Gastrocnemius medialis (tissue), 4 donors: ENCODE measurements at regions not wholly inside any gene's neighbourhood (a gene's known extent, or its start where the extent isn't known, plus 50 kb on each side); places are given as distances from the start of the nearest gene placed in this dataset.

Source experiments
- ATAC-seq, 2 donors: fragments of 150-250 bp; one replicate each; pipeline ENCODE4 v1.9.1; 2016
- DNase-seq, 2 donors: peaks; one replicate each; pipeline ENCODE4 v3.0.0-alpha.2; 2019
- H3K27ac ChIP-seq, 4 donors: fragments of 200-600 bp; sonication (generic); 1 replicate in 1 of 4; 2 replicates in 3 of 4; pipeline ENCODE4 v1.5.1; 2016 to 2018; ENCODE audit warnings: mild to moderate bottlenecking in 2 of 4, moderate library complexity in 1 of 4
- H3K27me3 ChIP-seq, 3 donors: fragments of 200-600 bp; sonication (generic) in 2 of 3; 1 replicate in 1 of 3; 2 replicates in 2 of 3; pipeline versions ENCODE4 v1.5.1 to v1.6.0; 2016 to 2019; ENCODE audit warnings: mild to moderate bottlenecking in 1 of 3, moderate library complexity in 1 of 3
- H3K36me3 ChIP-seq, 2 donors: fragments of 200-600 bp; sonication (generic) in 1 of 2; one replicate each; pipeline ENCODE4 v1.5.1; 2017 to 2018
- H3K4me1 ChIP-seq, 2 donors: fragments of 200-600 bp; sonication (generic) in 1 of 2; one replicate each; pipeline ENCODE4 v1.5.1; 2016 to 2017; ENCODE audit warnings: mild to moderate bottlenecking in 2 of 2
- H3K4me3 ChIP-seq, 4 donors: fragments of 200-600 bp; sonication (generic) in 3 of 4; 1 replicate in 1 of 4; 2 replicates in 3 of 4; pipeline ENCODE4 v1.5.1; 2016 to 2019; ENCODE audit warnings: mild to moderate bottlenecking in 2 of 4
- H3K9me3 ChIP-seq, 3 donors: fragments of 200-600 bp; sonication (generic) in 2 of 3; 1 replicate in 1 of 3; 2 replicates in 2 of 3; pipeline ENCODE4 v1.5.1; 2016 to 2019
- CTCF ChIP-seq, 5 experiments: fragments of 450-650 bp in 3 of 5; fragments of 200-600 bp in 2 of 5; sonication (generic) in 2 of 5; IDR thresholded peaks in 4 of 5; conservative IDR thresholded peaks in 1 of 5; 1 replicate in 4 of 5; 2 replicates in 1 of 5; pipeline ENCODE4 v1.5.1; 2016 to 2019; ENCODE audit warnings: antibody characterized with exemption in 5 of 5, mild to moderate bottlenecking in 3 of 5, moderate library complexity in 3 of 5
- POLR2A ChIP-seq, 2 donors: fragments of 450-650 bp; IDR thresholded peaks; one replicate each; pipeline ENCODE4 v1.6.1; 2017; ENCODE audit warnings: antibody characterized with exemption in 2 of 2, mild to moderate bottlenecking in 2 of 2, moderate library complexity in 2 of 2
- in situ Hi-C, 4 donors: fragments of 200-750 bp; cut with MboI; loops; one replicate each; pipeline versions ENCODE4 v1.15.0 to v1.8.0; 2017; ENCODE audit warnings: low sequenced_read_pairs in 4 of 4
- intact Hi-C: fragments of 100-400 bp; cut with DNase I; formaldehyde crosslinking; loops from one replicate; pipeline ENCODE4 v1.15.1; 2023; ENCODE audit warnings: low total_unique reads

GRCh38 chr2:134019871-134020270, 234.0 kb upstream of the MGAT5 start:
- no peak for DNase-seq
- Histone ChIP-seq H3K9me3 (no peaks in the 10 kb centered on the region), H3K27me3 (no peaks in the 10 kb centered on the region), H3K4me3 (no peak overlapping the region), H3K36me3 (no peaks in the 10 kb centered on the region), H3K27ac (no peak overlapping the region), H3K4me1 (no peaks in the 10 kb centered on the region)
- no peak for ATAC-seq
- in situ Hi-C loops (no loop called here), intact Hi-C loops (no loop called here)
- TF ChIP-seq POLR2A (IDR thresholded peaks at IDR 0.05) (no peak), CTCF (IDR thresholded peaks at IDR 0.05 in 4 of 5, conservative IDR thresholded peaks at IDR 0.05 in 1 of 5) (no peak)

GRCh38 chr2:134020608-134021007, 233.3 kb upstream of the MGAT5 start:
- DNase-seq = no peak
- Histone ChIP-seq H3K4me3 (no peak overlapping the region), H3K27me3 (no peaks in the 10 kb centered on the region), H3K27ac (no peak overlapping the region), H3K36me3 (no peaks in the 10 kb centered on the region), H3K9me3 (no peaks in the 10 kb centered on the region), H3K4me1 (no peaks in the 10 kb centered on the region)
- ATAC-seq = no peak
- in situ Hi-C loops (no loop called here), intact Hi-C loops (no loop called here)
- TF ChIP-seq CTCF (IDR thresholded peaks at IDR 0.05 in 4 of 5, conservative IDR thresholded peaks at IDR 0.05 in 1 of 5) (no peak), POLR2A (IDR thresholded peaks at IDR 0.05) (no peak)

- DNase-seq = no peak
- no peak overlapping the region for H3K27ac ChIP-seq
- ATAC-seq = no peak
- H3K4me1 ChIP-seq = no peaks in the 10 kb centered on the region
- TF ChIP-seq POLR2A (IDR thresholded peaks at IDR 0.05) (no peak), CTCF (IDR thresholded peaks at IDR 0.05 in 4 of 5, conservative IDR thresholded peaks at IDR 0.05 in 1 of 5) (no peak)
- no peaks in the 10 kb centered on the region for H3K27me3 ChIP-seq
- no peaks in the 10 kb centered on the region for H3K9me3 ChIP-seq
- H3K36me3 ChIP-seq = no peaks in the 10 kb centered on the region
- in situ Hi-C loops (no loop called here), intact Hi-C loops (no loop called here)
- no peak overlapping the region for H3K4me3 ChIP-seq
Observed at GRCh38 chr2:134021830-134022524, 231.9 kb upstream of the MGAT5 start.

- Histone ChIP-seq H3K36me3 (no peaks in the 10 kb centered on the region), H3K9me3 (no peaks in the 10 kb centered on the region), H3K27ac (no peak overlapping the region), H3K27me3 (peaks cover 0 to 6% (median 3%) of the 10 kb centered on the region in 3 donors), H3K4me1 (no peaks in the 10 kb centered on the region), H3K4me3 (no peak overlapping the region)
- intact Hi-C loops = no loop called here
- no peak for TF ChIP-seq POLR2A (IDR thresholded peaks at IDR 0.05)
- TF ChIP-seq CTCF (IDR thresholded peaks at IDR 0.05 in 4 of 5, conservative IDR thresholded peaks at IDR 0.05 in 1 of 5) = no peak
- in situ Hi-C loops = no loop called here
- ATAC-seq = no peak
- DNase-seq = no peak
Observed at GRCh38 chr2:134023854-134024253, 230.0 kb upstream of the MGAT5 start.

GRCh38 chr2:134027980-134028379, 225.9 kb upstream of the MGAT5 start:
- H3K4me3 ChIP-seq = peak overlapping the region in 2 of 4 donors; percentile 25 to 44
- no peaks in the 10 kb centered on the region for H3K4me1 ChIP-seq
- TF ChIP-seq CTCF (IDR thresholded peaks at IDR 0.05 in 4 of 5, conservative IDR thresholded peaks at IDR 0.05 in 1 of 5) = no peak
- TF ChIP-seq POLR2A (IDR thresholded peaks at IDR 0.05) = no peak
- intact Hi-C loops (no loop called here), in situ Hi-C loops (no loop called here)
- no peaks in the 10 kb centered on the region for H3K36me3 ChIP-seq
- no peaks in the 10 kb centered on the region for H3K9me3 ChIP-seq
- H3K27ac ChIP-seq = no peak overlapping the region
- DNase-seq (no peak), ATAC-seq (no peak)
- H3K27me3 ChIP-seq = peaks cover 0 to 6% (median 3%) of the 10 kb centered on the region in 3 donors
